GM12878 (cell line): ENCODE measurements at regions not wholly inside any gene's neighbourhood (a gene's known extent, or its start where the extent isn't known, plus 50 kb on each side); places are given as distances from the start of the nearest gene placed in this dataset.

Experiments
- EP300 ChIP-seq, 2 experiments: fragments of 150-350 bp in 1 of 2; IDR thresholded peaks; 2 replicates each; pipeline ENCODE4 v1.6.1; 2011 to 2012; ENCODE audit warnings: low read depth in 2 of 2, low read length in 2 of 2, borderline replicate concordance in 1 of 2, improper control_type of control experiment in 1 of 2, inconsistent platforms in 1 of 2; ENCODE audit not compliant: control insufficient read depth in 1 of 2
- HDAC6 ChIP-seq: fragments of 200-600 bp; sonication (generic); IDR thresholded peaks from one replicate; pipeline ENCODE4 v1.8.0; 2017; ENCODE audit warnings: antibody characterized with exemption; ENCODE audit not compliant: unreplicated experiment
- MAX ChIP-seq: IDR thresholded peaks from 2 replicates; pipeline ENCODE4 v1.6.1; 2012; ENCODE audit warnings: low read depth, low read length, improper control_type of control experiment
- POLR2A ChIP-seq: IDR thresholded peaks from 2 replicates; pipeline ENCODE4 v1.6.1; 2011; ENCODE audit warnings: low read depth, mild to moderate bottlenecking, low read length
- RAD21 ChIP-seq: IDR thresholded peaks from 2 replicates; pipeline ENCODE4 v1.6.1; 2011; ENCODE audit warnings: mild to moderate bottlenecking, low read depth, low read length, moderate library complexity; ENCODE audit not compliant: insufficient read depth
- SUZ12 ChIP-seq: fragments of 200-600 bp; sonication (generic); IDR thresholded peaks from one replicate; pipeline ENCODE4 v1.6.1; 2018; ENCODE audit warnings: antibody characterized with exemption, mild to moderate bottlenecking; ENCODE audit not compliant: unreplicated experiment
- USF1 ChIP-seq: IDR thresholded peaks from 2 replicates; pipeline ENCODE4 v1.6.1; 2011; ENCODE audit warnings: borderline replicate concordance, low read depth, mild to moderate bottlenecking, moderate library complexity, mixed read lengths, low read length; ENCODE audit not compliant: insufficient read depth; ENCODE audit errors: extremely low read length
- ZNF274 ChIP-seq: IDR thresholded peaks from one replicate; pipeline ENCODE4 v1.8.0; 2011; ENCODE audit not compliant: insufficient read length, insufficient read depth
- TF ChIP-seq, protein P1 (sequence below): IDR thresholded peaks from 2 replicates; pipeline ENCODE4 v1.6.1; 2012; ENCODE audit warnings: low read length, inconsistent platforms

- no peak for TF ChIP-seq EP300 (IDR thresholded peaks at IDR 0.05; ENCODE audit: borderline replicate concordance in 1 of 2, control insufficient read depth in 1 of 2, low read depth in 2 of 2, low read length in 2 of 2)
- TF ChIP-seq MAX, result no peak
- TF ChIP-seq ZNF274, result no peak
- TF ChIP-seq USF1, result no peak
- TF ChIP-seq, protein P1, sequence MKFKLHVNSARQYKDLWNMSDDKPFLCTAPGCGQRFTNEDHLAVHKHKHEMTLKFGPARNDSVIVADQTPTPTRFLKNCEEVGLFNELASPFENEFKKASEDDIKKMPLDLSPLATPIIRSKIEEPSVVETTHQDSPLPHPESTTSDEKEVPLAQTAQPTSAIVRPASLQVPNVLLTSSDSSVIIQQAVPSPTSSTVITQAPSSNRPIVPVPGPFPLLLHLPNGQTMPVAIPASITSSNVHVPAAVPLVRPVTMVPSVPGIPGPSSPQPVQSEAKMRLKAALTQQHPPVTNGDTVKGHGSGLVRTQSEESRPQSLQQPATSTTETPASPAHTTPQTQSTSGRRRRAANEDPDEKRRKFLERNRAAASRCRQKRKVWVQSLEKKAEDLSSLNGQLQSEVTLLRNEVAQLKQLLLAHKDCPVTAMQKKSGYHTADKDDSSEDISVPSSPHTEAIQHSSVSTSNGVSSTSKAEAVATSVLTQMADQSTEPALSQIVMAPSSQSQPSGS, result no peak
- TF ChIP-seq SUZ12, result no peak
- no peak for TF ChIP-seq HDAC6
- no peak for TF ChIP-seq RAD21
- TF ChIP-seq POLR2A, result no peak
Measured at GRCh38 chrX:15098505-15098904, 171.4 kb downstream of the ASB9 start.
